H7 (cell line): ENCODE measurements at regions not wholly inside any gene's neighbourhood (a gene's known extent, or its start where the extent isn't known, plus 50 kb on each side); places are given as distances from the start of the nearest gene placed in this dataset.

Source experiments
- DNase-seq: peaks from one replicate; pipeline ENCODE4 v3.0.0; 2012
- H3K27me3 ChIP-seq: 2 replicates; pipeline ENCODE4 v1.6.0; 2011; ENCODE audit warnings: mild to moderate bottlenecking, low read length; ENCODE audit not compliant: control insufficient read depth, insufficient read depth
- H3K36me3 ChIP-seq: replicated peaks from 2 replicates; pipeline ENCODE4 v1.5.1; 2011; ENCODE audit warnings: low read length; ENCODE audit not compliant: control insufficient read depth, insufficient read depth
- H3K4me3 ChIP-seq: 2 replicates; pipeline ENCODE4 v1.5.1; 2011; ENCODE audit warnings: low read depth, mild to moderate bottlenecking, control low read depth, low read length, moderate library complexity; ENCODE audit not compliant: insufficient read depth

DNA sequence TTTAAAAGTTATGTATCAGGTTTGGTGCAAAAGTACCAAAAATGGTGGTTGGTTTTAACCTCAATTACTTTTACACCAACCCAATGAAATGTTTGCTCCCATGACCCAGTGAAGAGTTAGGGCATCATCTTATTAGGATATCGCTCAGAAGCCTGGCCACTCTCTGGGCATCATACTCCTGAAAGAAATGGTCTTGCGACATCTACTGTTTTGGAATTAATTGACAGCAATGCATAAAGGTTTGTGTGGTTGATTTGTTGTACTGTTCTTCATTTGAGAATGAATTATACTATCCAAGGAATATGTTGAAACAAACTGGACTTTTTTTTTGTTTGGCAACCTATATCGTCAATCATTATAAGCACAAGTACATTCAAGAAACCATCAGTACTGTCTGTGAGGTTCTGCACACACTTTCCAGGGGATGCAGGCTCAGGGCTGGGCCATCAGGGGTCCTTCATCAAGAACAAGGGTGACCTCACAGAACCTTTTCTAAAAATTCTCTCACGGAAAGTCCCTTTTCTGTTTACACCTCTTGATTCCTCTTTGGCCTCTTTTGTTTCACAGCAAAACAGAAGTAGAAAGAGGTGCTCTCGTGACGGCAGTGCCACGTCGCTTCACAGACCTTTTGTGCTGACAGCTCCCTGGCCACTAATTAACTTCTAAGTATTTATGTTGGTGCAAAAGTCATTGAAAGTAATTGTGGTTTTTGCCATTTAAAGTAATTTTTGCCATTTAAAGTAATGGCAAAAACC lies 117.2 kb upstream of the KLF6 start:
- peak; percentile 18 for DNase-seq
- Histone ChIP-seq H3K36me3 (no peaks in the 10 kb centered on the region), H3K4me3 (no peak overlapping the region), H3K27me3 (no peaks in the 10 kb centered on the region)

GRCh38 chr10:3901370-3901769 lies 116.4 kb upstream of the KLF6 start:
- H3K27me3 ChIP-seq: no peaks in the 10 kb centered on the region
- no peak overlapping the region for H3K4me3 ChIP-seq
- no peaks in the 10 kb centered on the region for H3K36me3 ChIP-seq
- no peak for DNase-seq

GRCh38 chr10:3900391-3900790 lies 115.4 kb upstream of the KLF6 start:
- DNase-seq: no peak
- no peaks in the 10 kb centered on the region for H3K36me3 ChIP-seq
- no peak overlapping the region for H3K4me3 ChIP-seq
- no peaks in the 10 kb centered on the region for H3K27me3 ChIP-seq

DNA sequence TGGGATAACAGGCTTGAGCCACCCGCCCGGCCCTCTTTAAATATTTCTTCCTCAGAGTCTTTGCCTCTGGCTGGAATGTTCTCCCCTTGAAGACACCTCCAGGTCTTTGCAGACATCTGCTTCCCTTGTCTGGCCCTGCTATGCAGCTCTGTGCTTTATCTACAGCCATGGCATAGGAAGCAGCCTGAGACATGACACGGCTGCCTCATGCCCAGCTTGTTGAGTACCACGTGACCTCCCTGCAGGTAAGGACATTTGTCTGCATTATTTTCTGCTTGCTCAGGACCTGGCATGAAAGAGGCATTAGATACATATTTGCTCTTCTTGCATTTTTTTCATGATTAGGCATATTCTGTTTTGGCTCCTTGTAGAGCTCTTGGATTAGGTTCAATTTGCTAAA lies 113.8 kb upstream of the KLF6 start:
- H3K4me3 ChIP-seq: no peak overlapping the region
- no peaks in the 10 kb centered on the region for H3K36me3 ChIP-seq
- no peak for DNase-seq
- no peaks in the 10 kb centered on the region for H3K27me3 ChIP-seq

GRCh38 chr10:3897156-3897555 lies 112.1 kb upstream of the KLF6 start:
- H3K4me3 ChIP-seq: no peak overlapping the region
- DNase-seq: no peak
- no peaks in the 10 kb centered on the region for H3K27me3 ChIP-seq
- no peaks in the 10 kb centered on the region for H3K36me3 ChIP-seq

GRCh38 chr10:3896161-3896560 lies 111.2 kb upstream of the KLF6 start:
- DNase-seq: no peak
- Histone ChIP-seq H3K27me3 (no peaks in the 10 kb centered on the region), H3K36me3 (no peaks in the 10 kb centered on the region), H3K4me3 (no peak overlapping the region)

GRCh38 chr10:3895045-3895631 lies 110.1 kb upstream of the KLF6 start:
- Histone ChIP-seq H3K27me3 (no peaks in the 10 kb centered on the region), H3K36me3 (no peaks in the 10 kb centered on the region), H3K4me3 (no peak overlapping the region)
- no peak for DNase-seq

- Histone ChIP-seq H3K27me3 (no peaks in the 10 kb centered on the region), H3K4me3 (no peak overlapping the region), H3K36me3 (no peaks in the 10 kb centered on the region; the same call in 1 of the 2 replicates)
- no peak for DNase-seq
These were observed 109.0 kb upstream of the KLF6 start for GRCh38 chr10:3893901-3894563.

- Histone ChIP-seq H3K4me3 (no peak overlapping the region), H3K36me3 (no peaks in the 10 kb centered on the region; the same call in 1 of the 2 replicates), H3K27me3 (no peaks in the 10 kb centered on the region)
- no peak for DNase-seq
These were observed 107.7 kb upstream of the KLF6 start for GRCh38 chr10:3892440-3893425.

GRCh38 chr10:3891396-3891795 lies 106.4 kb upstream of the KLF6 start:
- Histone ChIP-seq H3K4me3 (no peak overlapping the region), H3K27me3 (no peaks in the 10 kb centered on the region), H3K36me3 (no peaks in the 10 kb centered on the region; the same call in 1 of the 2 replicates)
- DNase-seq: no peak

GRCh38 chr10:3890602-3891352 lies 105.8 kb upstream of the KLF6 start:
- H3K36me3 ChIP-seq: no peaks in the 10 kb centered on the region; the same call in 1 of the 2 replicates
- no peak for DNase-seq
- no peaks in the 10 kb centered on the region for H3K27me3 ChIP-seq
- no peak overlapping the region for H3K4me3 ChIP-seq

DNA sequence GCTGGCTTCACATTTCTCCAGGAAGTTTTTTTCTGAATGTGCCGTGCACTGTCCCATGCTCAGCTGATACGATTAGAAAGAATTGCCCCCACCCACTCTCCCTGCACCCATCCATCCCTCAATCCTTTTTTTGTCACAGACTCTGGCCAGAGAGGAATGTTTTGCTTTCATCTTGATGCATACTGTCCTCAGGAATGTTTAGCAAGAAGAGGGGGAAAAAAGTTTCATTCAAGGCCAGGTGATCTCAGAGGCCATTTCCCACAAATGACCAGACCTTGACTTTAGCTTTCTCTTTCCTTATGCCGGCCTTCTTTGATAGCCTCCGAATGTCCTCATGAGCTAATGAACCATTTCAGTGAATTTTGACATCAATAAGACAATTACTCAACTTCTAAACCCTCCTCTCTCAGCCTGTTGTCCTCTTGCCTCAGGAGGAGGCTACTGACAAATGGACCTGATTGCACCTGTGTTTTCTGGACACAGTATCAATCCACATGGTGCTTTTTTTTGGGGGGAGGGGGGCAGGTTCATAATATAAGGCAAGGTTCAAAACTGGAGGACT lies 105.0 kb upstream of the KLF6 start:
- Histone ChIP-seq H3K27me3 (no peaks in the 10 kb centered on the region), H3K4me3 (no peak overlapping the region), H3K36me3 (no peaks in the 10 kb centered on the region; the same call in 1 of the 2 replicates)
- DNase-seq: no peak

DNA sequence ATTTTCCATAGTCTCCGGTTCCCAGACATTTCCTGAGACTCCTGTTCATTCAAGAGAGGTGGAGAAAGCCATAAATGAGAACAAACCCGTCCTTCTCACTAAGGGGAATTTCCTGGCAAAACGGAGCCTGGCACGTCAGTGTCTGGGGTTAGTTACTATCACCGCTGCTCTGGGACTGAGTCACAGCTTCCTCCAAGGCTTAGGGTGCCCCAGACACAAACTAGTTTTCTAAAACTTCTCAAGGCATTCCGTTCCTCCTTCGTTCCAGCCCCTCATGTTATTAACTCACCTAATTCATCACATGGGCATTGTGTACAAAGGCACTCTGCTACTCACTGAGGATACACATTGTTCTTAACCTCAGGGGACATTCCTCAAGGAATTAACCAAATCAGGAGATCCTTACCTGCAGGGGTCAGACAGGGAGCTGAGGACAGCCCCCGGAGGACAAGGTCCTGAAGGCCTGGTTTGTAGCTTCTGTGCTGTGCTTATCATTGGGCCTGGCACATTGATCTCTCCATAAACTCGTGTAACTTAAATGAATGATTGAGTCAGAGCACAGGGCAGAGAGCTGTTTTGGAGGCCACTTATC lies 103.0 kb upstream of the KLF6 start:
- Histone ChIP-seq H3K4me3 (no peak overlapping the region), H3K36me3 (no peaks in the 10 kb centered on the region; the same call in 1 of the 2 replicates), H3K27me3 (no peaks in the 10 kb centered on the region)
- DNase-seq: peak; percentile 66
